Cerebellar nuclear complex (tissue), 1 donor: ENCODE measurements at regions not wholly inside any gene's neighbourhood (a gene's known extent, or its start where the extent isn't known, plus 50 kb on each side); places are given as distances from the start of the nearest gene placed in this dataset.
"Not testable (repeated sequence)": the region's sequence is repeated elsewhere in the genome, so short reads cannot be mapped to it uniquely, and the experiment has no call there.

Source experiments
- DNase-seq, 2 experiments: peaks; one replicate each; lab custom pipeline; 2025; lab: John Stamatoyannopoulos, UW

DNA sequence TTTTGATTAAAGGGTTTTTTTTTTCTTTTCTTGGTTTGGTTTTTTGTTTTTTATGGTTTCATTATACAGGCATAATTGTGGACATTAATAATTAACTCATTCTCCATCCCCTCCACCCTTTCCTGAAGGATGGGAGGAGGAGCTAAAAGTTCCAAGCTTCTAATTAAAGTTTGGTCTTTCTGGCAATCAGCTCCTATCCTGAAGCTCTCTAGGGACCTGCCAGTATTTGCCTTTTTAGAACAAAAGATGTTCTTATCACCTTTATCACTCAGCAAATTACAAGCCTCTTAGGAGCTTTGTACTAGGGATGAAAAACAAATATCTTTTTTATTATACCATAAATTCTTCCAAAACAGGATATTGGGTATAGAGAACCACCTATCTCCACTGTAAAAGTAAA lies 589.8 kb downstream of the PDHA2 start:
- no peak for DNase-seq

DNA sequence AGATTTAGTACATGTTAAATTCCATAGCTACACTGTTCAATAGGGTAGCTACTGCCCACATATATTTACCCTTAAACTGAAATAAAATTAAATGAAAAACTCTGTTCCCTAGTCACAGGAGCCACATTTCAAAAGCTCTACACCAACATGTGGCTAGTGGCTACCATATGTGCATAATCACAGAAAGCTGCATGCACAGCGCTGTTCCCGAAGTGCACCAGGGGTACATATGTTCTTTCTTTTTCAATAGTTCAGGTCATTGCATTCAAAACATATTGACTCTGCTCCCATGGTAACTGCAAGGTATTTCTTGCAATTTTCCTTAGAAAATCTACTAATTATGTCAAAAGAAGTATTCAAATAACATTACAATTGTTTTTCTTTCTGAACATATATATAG lies 591.2 kb downstream of the PDHA2 start:
- DNase-seq = no peak

DNA sequence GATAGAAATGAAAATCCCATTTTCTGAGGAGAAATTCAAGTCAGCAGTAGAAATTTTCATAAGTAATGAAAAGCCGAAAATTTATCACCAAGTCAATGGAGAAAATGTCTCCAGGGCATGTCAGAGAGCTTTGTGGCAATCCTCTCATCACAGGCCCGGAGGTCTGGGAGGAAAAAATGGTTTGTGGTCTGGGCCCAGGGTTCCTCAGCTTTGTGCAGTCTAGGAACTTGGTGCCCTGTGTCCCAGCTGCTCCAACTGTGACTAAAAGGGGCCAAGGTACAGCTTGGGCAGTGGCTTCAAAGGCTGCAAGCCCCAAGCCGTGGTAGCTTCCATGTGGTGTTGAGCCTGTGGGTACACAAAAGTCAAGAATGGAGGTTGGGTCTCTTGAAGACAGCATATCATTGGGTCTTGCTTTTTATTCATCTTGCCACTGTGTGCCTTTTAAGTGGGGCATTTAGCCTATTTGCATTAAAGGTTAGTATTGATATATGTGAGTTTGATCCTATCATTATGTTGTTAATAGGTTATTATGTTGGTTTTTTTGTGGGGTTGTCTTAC lies 608.5 kb downstream of the PDHA2 start:
- DNase-seq = no peak

- no peak for DNase-seq
These were observed 615.3 kb downstream of the PDHA2 start for GRCh38 chr4:96455045-96455720.

GRCh38 chr4:96458031-96458430 lies 618.1 kb downstream of the PDHA2 start:
- not testable (repeated sequence) for DNase-seq

DNA sequence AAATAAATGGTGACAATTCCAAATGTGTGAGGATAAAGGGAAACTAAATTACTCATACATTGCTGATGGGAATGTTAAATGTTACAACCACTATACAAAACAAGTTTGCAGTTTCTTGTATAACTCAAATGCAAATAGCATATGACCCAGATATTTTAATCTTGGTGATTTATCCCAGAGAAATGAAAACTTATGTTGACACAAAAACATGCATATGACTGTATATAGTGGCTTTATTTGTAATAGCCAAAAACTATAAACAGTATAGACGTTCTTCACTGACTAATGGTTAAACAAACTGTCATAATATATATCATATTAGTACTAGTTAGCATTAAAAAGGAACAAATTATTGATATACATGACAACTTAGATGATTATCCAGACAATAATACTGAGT lies 619.2 kb downstream of the PDHA2 start:
- DNase-seq = no peak

GRCh38 chr4:96465834-96466233 lies 625.9 kb downstream of the PDHA2 start:
- no peak for DNase-seq

DNA sequence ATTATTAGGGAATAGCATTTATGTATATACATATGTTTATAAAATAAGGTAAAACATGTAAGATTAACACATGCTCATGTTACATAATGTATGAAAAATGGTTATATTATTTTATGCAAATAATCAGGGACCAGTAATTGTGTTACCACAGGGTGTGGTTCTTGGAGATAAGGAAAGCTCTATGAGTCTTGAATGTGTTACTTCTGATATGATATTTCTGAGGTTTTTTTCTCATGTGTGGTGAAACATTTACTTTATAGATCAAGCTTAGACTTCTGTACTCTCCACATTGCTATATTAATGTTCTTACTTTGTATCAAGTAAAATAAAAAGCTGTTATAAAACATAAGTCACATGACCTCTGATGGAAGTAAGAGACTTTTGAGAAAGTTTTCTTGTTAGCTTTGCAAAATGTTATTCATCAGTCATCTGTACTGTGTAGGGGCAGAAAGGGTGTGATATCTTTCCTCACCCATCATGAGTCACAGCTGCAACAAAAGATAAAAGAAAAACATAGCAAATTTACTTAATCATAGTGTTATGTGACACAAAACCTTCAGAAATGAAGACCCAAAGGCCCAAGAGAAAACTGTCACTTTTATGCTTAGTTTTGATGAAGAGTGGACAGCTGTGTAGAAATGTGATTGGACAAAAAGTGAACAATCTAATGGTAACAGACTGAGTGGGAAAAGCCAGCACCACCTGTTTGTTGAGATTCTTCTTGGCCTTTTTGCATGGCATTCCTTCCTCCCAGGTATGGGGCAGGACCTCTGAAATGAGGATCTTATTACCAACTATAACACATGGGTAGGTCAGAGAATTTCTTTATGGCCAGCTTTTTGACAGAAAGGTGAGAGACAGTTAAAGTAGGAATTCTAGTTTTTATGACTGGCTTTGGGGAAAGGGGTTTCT lies 632.3 kb downstream of the PDHA2 start:
- no peak for DNase-seq

DNA sequence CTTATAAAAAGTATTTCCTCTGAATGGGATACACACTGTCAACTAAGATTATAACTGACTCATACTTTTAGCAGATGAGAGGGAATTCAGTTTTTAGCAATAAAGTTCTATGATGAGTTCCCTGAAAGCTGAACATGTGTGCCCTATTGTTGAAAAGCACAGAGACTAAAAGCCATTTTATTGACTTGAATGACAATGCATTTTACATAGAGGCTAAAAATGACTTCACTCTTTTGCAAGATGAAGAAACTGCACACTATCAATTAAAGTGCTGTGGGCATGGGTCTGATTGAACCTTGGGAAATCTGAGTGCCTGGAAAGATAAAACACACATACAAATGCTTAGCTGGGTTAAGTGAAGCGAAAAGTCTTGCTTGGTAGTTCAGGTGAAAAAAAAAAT lies 633.4 kb downstream of the PDHA2 start:
- no peak for DNase-seq

DNA sequence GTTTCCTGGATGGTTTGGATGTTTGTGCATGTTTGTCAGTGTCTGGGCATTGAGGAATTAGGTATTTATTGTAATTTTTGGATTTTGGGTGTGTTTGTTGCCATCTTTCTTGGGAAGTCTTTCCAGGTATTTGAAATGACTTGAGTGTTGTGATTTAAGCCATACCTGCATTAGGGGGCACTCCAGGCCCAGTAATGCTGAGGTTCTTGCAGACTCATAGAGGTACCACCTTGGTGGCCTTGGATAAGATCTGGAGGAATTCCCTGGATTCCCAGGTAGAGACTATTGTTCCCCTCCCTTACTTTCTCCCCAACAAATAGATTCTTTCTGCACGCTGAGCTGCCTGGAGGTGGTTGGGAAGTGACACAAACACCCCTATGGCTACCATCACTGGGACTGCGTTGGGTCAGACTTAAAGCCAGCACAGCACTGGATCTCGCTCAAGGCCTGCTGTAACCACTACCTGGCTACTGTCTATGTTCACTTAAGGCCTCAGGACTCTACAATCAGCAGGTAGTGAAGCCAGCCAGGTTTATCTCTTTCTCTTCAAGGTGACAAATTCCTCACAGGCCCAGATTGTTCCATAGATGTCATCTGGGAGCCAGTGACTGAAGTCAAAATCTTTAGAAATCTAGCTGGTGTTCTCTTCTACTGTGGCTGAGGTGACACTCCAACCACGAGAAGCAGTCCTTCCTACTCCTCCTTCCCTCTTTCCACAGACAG lies 643.6 kb downstream of the PDHA2 start:
- DNase-seq = no peak

- DNase-seq = no peak
These were observed 646.7 kb downstream of the PDHA2 start for GRCh38 chr4:96486563-96486962.

GRCh38 chr4:96497621-96498020 lies 657.7 kb downstream of the PDHA2 start:
- DNase-seq = no peak

- DNase-seq = no peak
These were observed 664.5 kb downstream of the PDHA2 start for GRCh38 chr4:96504386-96504785.

GRCh38 chr4:96509039-96509741 lies 669.3 kb downstream of the PDHA2 start:
- DNase-seq = no peak

- DNase-seq = no peak
These were observed 679.4 kb downstream of the PDHA2 start for GRCh38 chr4:96519291-96519690.

- DNase-seq = no peak
These were observed 681.2 kb downstream of the PDHA2 start for GRCh38 chr4:96521046-96521536.

- no peak for DNase-seq
These were observed 683.7 kb downstream of the PDHA2 start for GRCh38 chr4:96523611-96524010.

- DNase-seq = no peak
These were observed 684.5 kb downstream of the PDHA2 start for GRCh38 chr4:96524311-96524875.

DNA sequence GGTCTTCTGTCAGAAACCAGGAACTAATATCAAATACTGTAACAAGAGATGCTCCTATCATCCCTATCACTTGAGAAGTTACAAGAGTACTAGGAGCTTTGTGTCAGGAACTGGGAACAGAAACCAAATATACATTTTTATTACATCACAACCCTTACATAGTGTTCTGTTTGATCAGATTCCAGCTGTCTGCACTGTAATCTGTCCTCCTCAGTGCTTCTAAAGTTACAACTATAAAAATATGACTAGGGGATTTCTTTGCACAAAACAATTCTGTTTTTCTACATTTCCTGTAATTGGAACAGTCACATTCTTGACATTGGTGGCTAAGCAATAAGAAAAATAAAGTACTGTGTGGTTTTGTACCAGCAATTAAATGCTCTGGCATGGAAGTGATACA lies 686.0 kb downstream of the PDHA2 start:
- no peak for DNase-seq

- no peak for DNase-seq
These were observed 686.7 kb downstream of the PDHA2 start for GRCh38 chr4:96526625-96527024.

- no peak for DNase-seq
These were observed 691.9 kb downstream of the PDHA2 start for GRCh38 chr4:96531836-96532235.
